GM12891 (cell line): ENCODE measurements at regions not wholly inside any gene's neighbourhood (a gene's known extent, or its start where the extent isn't known, plus 50 kb on each side); places are given as distances from the start of the nearest gene placed in this dataset.

Experiments used
- POLR2A ChIP-seq: IDR thresholded peaks from 2 replicates; pipeline ENCODE4 v1.6.1; 2011; ENCODE audit warnings: low read depth, low read length, control low read depth
- POLR2AphosphoS5 ChIP-seq: IDR thresholded peaks from 2 replicates; pipeline ENCODE4 v1.6.1; 2011; ENCODE audit warnings: low read depth, low read length, control low read depth
- POU2F2 ChIP-seq: IDR thresholded peaks from 2 replicates; pipeline ENCODE4 v1.6.1; 2011; ENCODE audit warnings: low read depth, mild to moderate bottlenecking, control low read depth, low read length, moderate library complexity
- SPI1 ChIP-seq: IDR thresholded peaks from 2 replicates; pipeline ENCODE4 v1.6.1; 2011; ENCODE audit warnings: low read depth, low read length, control low read depth
- TAF1 ChIP-seq: IDR thresholded peaks from 2 replicates; pipeline ENCODE4 v1.6.1; 2011; ENCODE audit warnings: low read depth, low read length, control low read depth

DNA sequence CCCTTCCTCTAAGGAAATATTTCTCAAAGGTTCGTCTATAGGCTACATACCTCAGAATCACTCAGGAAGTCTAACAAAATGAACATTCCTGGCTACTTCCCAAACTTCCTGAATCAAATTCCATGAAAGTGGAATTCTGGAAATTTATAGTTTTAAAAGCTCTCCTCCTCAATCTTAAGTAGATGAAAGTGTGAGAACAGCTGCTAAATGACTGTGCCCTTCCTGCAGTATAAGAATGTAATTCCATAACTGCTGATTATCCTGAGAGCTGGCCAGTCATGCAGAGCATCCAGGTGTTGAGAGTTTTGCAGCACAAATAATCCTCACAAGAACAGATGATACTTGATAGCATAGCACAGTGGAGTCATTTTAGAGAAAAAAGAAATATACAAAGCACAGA is 265.0 kb downstream of the KCNJ3 start:
- no peak for TF ChIP-seq POLR2A
- TF ChIP-seq POLR2AphosphoS5 = no peak
- TF ChIP-seq TAF1 = no peak
- no peak for TF ChIP-seq SPI1
- no peak for TF ChIP-seq POU2F2
